Adrenal gland (tissue), 9 donors: ENCODE measurements at regions not wholly inside any gene's neighbourhood (a gene's known extent, or its start where the extent isn't known, plus 50 kb on each side); places are given as distances from the start of the nearest gene placed in this dataset.

ENCODE experiments used
- DNase-seq, 7 donors: peaks; one replicate each; pipeline ENCODE4 v3.0.0-alpha.2; 2019 to 2020
- H3K27ac ChIP-seq, 5 donors: fragments of 200-600 bp; sonication (generic) in 4 of 5; 1 replicate in 3 of 5; 2 replicates in 2 of 5; pipeline versions ENCODE4 v1.5.1 to v1.8.0; 2016 to 2020; ENCODE audit warnings: mild to moderate bottlenecking in 1 of 5
- H3K27me3 ChIP-seq: fragments of 200-600 bp; 2 replicates; pipeline ENCODE4 v1.8.0; 2021
- H3K36me3 ChIP-seq, 2 donors: fragments of 200-600 bp; replicated peaks in 1 of 2; 1 replicate in 1 of 2; 2 replicates in 1 of 2; pipeline versions ENCODE4 v1.5.1 to v1.8.0; 2018 to 2022
- H3K4me1 ChIP-seq, 2 donors: fragments of 200-600 bp; replicated peaks in 1 of 2; 1 replicate in 1 of 2; 2 replicates in 1 of 2; pipeline versions ENCODE4 v1.5.1 to v1.8.0; 2018 to 2021
- H3K4me3 ChIP-seq, 4 donors: fragments of 200-600 bp; sonication (generic) in 3 of 4; one replicate each; pipeline ENCODE4 v1.5.1; 2016 to 2018
- H3K9me3 ChIP-seq, 3 donors: fragments of 200-600 bp; sonication (generic) in 1 of 3; replicated peaks in 1 of 3; 1 replicate in 2 of 3; 2 replicates in 1 of 3; pipeline versions ENCODE4 v1.5.1 to v1.8.0; 2016 to 2021
- POLR2A ChIP-seq, 2 donors: fragments of 450-650 bp; IDR thresholded peaks; one replicate each; pipeline ENCODE4 v1.6.1; 2017; ENCODE audit warnings: antibody characterized with exemption in 2 of 2, mild to moderate bottlenecking in 2 of 2, moderate library complexity in 1 of 2
- WGBS, 4 donors: extraction: QIAGEN DNeasy Blood & Tissue Kit in 2 of 4; methylation state at CpG; one replicate each; pipeline versions ENCODE4 v1.1.5 to v1.1.7; 2013 to 2017; 5-methylcytosine and 5-hydroxymethylcytosine counted together
- intact Hi-C, 2 donors: fragments of 100-400 bp; cut with DNase I; formaldehyde crosslinking; loops; one replicate each; pipeline versions ENCODE4 v1.14.1 to v1.15.0; 2022 to 2023
- TF ChIP-seq, protein P1 (sequence below), 6 experiments: fragments of 450-650 bp in 4 of 6; fragments of 200-600 bp in 2 of 6; sonication (generic) in 1 of 6; IDR thresholded peaks; 1 replicate in 5 of 6; 2 replicates in 1 of 6; pipeline versions ENCODE4 v1.5.1 to v1.8.0; 2016 to 2021; ENCODE audit warnings: antibody characterized with exemption in 6 of 6, mild to moderate bottlenecking in 2 of 6, moderate library complexity in 1 of 6
- donor health status: healthy with polysubstance abuse.
- donor health status: Bipolar disorder and iron deficiency.
- donor health status: DM: yes; HTN: yes; CAD: no.
- donor health status: DM: no; HTN: no; CAD: no.
- donor health status: DM: no; HTN: no; CAD: no.

GRCh38 chr13:22061806-22062391 is 391.0 kb downstream of the FGF9 start:
- intact Hi-C loops, result no loop called here
- TF ChIP-seq, protein P1, sequence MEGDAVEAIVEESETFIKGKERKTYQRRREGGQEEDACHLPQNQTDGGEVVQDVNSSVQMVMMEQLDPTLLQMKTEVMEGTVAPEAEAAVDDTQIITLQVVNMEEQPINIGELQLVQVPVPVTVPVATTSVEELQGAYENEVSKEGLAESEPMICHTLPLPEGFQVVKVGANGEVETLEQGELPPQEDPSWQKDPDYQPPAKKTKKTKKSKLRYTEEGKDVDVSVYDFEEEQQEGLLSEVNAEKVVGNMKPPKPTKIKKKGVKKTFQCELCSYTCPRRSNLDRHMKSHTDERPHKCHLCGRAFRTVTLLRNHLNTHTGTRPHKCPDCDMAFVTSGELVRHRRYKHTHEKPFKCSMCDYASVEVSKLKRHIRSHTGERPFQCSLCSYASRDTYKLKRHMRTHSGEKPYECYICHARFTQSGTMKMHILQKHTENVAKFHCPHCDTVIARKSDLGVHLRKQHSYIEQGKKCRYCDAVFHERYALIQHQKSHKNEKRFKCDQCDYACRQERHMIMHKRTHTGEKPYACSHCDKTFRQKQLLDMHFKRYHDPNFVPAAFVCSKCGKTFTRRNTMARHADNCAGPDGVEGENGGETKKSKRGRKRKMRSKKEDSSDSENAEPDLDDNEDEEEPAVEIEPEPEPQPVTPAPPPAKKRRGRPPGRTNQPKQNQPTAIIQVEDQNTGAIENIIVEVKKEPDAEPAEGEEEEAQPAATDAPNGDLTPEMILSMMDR (IDR thresholded peaks at IDR 0.05), result no peak
- TF ChIP-seq POLR2A (IDR thresholded peaks at IDR 0.05), result no peak
- H3K27me3 ChIP-seq, result no peaks in the 10 kb centered on the region

GRCh38 chr13:22062478-22063205 is 391.8 kb downstream of the FGF9 start:
- Histone ChIP-seq H3K9me3 (no peaks in the 10 kb centered on the region), H3K4me1 (peaks cover 7 to 12% of the 10 kb centered on the region in 2 donors), H3K27me3 (no peaks in the 10 kb centered on the region), H3K36me3 (no peaks in the 10 kb centered on the region), H3K27ac (peak overlapping the region; percentile 54 to 88 (median 68)), H3K4me3 (no peak overlapping the region)
- peak; percentile 74 to 92 (median 90) for DNase-seq
- intact Hi-C loops, result no loop called here
- 24 to 45% (median 39%) methylated on average over 8 of the region's 8 CpGs for WGBS, 4 donors
- no peak for TF ChIP-seq POLR2A (IDR thresholded peaks at IDR 0.05)
- TF ChIP-seq, protein P1 (IDR thresholded peaks at IDR 0.05), result no peak

More at GRCh38 chr13:22061806-22062391, 391.0 kb downstream of the FGF9 start:
- H3K27ac ChIP-seq, result peak overlapping the region in 4 of 5 donors; percentile 14 to 88 (median 37)
- WGBS, 4 donors, result 58 to 66% (median 63%) methylated on average over 7 of the region's 7 CpGs
- no peaks in the 10 kb centered on the region for H3K36me3 ChIP-seq
- no peak overlapping the region for H3K4me3 ChIP-seq
- H3K9me3 ChIP-seq, result no peaks in the 10 kb centered on the region
- no peak for DNase-seq
- H3K4me1 ChIP-seq, result peaks cover 7 to 12% of the 10 kb centered on the region in 2 donors

GRCh38 chr13:22063416-22064124 is 392.7 kb downstream of the FGF9 start:
- peaks cover 7 to 12% of the 10 kb centered on the region in 2 donors for H3K4me1 ChIP-seq
- 51 to 65% (median 58%) methylated on average over 21 to 23 of the region's 23 CpGs for WGBS, 4 donors
- no peaks in the 10 kb centered on the region for H3K9me3 ChIP-seq
- no peak overlapping the region for H3K4me3 ChIP-seq
- intact Hi-C loops, result no loop called here
- DNase-seq, result peak; percentile 65 to 88 (median 83)
- H3K27ac ChIP-seq, result peak overlapping the region; percentile 54 to 88 (median 68)
- H3K27me3 ChIP-seq, result no peaks in the 10 kb centered on the region
- H3K36me3 ChIP-seq, result no peaks in the 10 kb centered on the region
- no peak for TF ChIP-seq POLR2A (IDR thresholded peaks at IDR 0.05)
- TF ChIP-seq, protein P1 (IDR thresholded peaks at IDR 0.05), result no peak
